HEK293T (cell line): ENCODE measurements at regions not wholly inside any gene's neighbourhood (a gene's known extent, or its start where the extent isn't known, plus 50 kb on each side); places are given as distances from the start of the nearest gene placed in this dataset.

ENCODE experiments used
- L3MBTL2 ChIP-seq: fragments of 450-650 bp; conservative IDR thresholded peaks from 2 replicates; pipeline ENCODE4 v1.6.1; 2016; ENCODE audit warnings: mild to moderate bottlenecking
- SP1 ChIP-seq: fragments of 450-650 bp; IDR thresholded peaks from 2 replicates; pipeline ENCODE4 v1.6.1; 2017
- SUZ12 ChIP-seq: fragments of 450-650 bp; IDR thresholded peaks from 2 replicates; pipeline ENCODE4 v1.6.1; 2016; ENCODE audit warnings: mild to moderate bottlenecking

GRCh38 chr13:50518781-50519201, 324.7 kb downstream of the DLEU7 start:
- TF ChIP-seq SP1 (no peak), SUZ12 (no peak), L3MBTL2 (no peak)
